OCI-LY3 (cell line): ENCODE measurements at regions not wholly inside any gene's neighbourhood (a gene's known extent, or its start where the extent isn't known, plus 50 kb on each side); places are given as distances from the start of the nearest gene placed in this dataset.

Source experiments
- EZH2phosphoT487 ChIP-seq: fragments of 200-600 bp; shearing (Covaris generic); IDR thresholded peaks from 2 replicates; pipeline ENCODE4 v1.6.1; 2018; ENCODE audit warnings: antibody characterized with exemption, mixed run types, low read depth
- TF ChIP-seq, protein P1 (sequence below): fragments of 200-600, 300-600 bp; sonication (generic); IDR thresholded peaks from 2 replicates; pipeline ENCODE4 v1.5.1; 2014; ENCODE audit warnings: antibody characterized with exemption, low read length, low read depth

DNA sequence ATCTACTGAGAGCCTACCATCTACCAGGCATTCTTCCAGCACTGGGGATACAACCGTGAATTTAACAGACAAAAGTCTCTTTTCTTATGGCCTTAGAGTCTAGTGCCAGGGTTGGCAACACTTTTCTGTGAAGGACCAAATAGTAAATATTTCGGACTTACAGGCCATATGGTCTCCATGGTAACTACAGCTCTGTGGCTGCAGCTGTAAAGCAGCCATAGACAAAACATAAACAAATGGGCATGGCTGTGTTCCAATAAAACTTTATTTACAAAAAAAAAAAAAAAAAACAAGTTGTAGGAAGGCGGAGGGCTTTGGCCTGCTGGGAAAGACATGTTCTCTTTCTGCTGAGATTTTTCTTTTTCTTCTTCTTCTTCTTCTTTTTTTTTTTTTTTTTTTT, 98.7 kb downstream of the ABCC12 start:
- TF ChIP-seq, protein P1, sequence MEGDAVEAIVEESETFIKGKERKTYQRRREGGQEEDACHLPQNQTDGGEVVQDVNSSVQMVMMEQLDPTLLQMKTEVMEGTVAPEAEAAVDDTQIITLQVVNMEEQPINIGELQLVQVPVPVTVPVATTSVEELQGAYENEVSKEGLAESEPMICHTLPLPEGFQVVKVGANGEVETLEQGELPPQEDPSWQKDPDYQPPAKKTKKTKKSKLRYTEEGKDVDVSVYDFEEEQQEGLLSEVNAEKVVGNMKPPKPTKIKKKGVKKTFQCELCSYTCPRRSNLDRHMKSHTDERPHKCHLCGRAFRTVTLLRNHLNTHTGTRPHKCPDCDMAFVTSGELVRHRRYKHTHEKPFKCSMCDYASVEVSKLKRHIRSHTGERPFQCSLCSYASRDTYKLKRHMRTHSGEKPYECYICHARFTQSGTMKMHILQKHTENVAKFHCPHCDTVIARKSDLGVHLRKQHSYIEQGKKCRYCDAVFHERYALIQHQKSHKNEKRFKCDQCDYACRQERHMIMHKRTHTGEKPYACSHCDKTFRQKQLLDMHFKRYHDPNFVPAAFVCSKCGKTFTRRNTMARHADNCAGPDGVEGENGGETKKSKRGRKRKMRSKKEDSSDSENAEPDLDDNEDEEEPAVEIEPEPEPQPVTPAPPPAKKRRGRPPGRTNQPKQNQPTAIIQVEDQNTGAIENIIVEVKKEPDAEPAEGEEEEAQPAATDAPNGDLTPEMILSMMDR, result no peak
- no peak for TF ChIP-seq EZH2phosphoT487
